GM12878 (cell line): ENCODE measurements at regions not wholly inside any gene's neighbourhood (a gene's known extent, or its start where the extent isn't known, plus 50 kb on each side); places are given as distances from the start of the nearest gene placed in this dataset.

ENCODE experiments used
- ATAC-seq: fragments of 200-7000 bp; cut with Tn5 transposase; 3 replicates; pipeline ENCODE4 v1.9.1; 2020; ENCODE audit warnings: mild to moderate bottlenecking, moderate library complexity
- BruUV-seq: library from RNA; stranded (reverse); fragments of 400-500 nt; replicated peaks from 2 replicates; lab custom pipeline; 2021; lab: Mats Ljungman, UMichigan
- CTCF ChIA-PET: fragments of 300-600 bp; sonication (Branson Sonifier 250); formaldehyde crosslinking; extraction: SDS; loops from one replicate; lab custom pipeline; 2021; ENCODE audit warnings: inconsistent platforms; lab: Yijun Ruan, JAX
- POLR2A ChIA-PET: fragments of 350-600 bp; formaldehyde crosslinking; extraction: SDS; loops from one replicate; lab custom pipeline; 2021; ENCODE audit warnings: inconsistent platforms; lab: Charles Lee
- RAD21 ChIA-PET: fragments of 300-600 bp; sonication (Branson Sonifier 250); formaldehyde crosslinking; loops from one replicate; lab custom pipeline; 2023; ENCODE audit warnings: antibody characterized with exemption; ENCODE audit not compliant: unreplicated experiment; lab: Charles Lee
- SMC1A ChIA-PET: fragments of 300-600 bp; sonication (Branson Sonifier 250); formaldehyde crosslinking; loops from one replicate; lab custom pipeline; 2023; ENCODE audit not compliant: unreplicated experiment, uncharacterized antibody; lab: Charles Lee
- DNase-seq: peaks from one replicate; pipeline ENCODE4 v3.0.0-alpha.2; 2011; ENCODE audit warnings: low read depth, low spot score
- FAIRE-seq: peaks from 3 replicates; lab custom pipeline; 2011; peaks lifted over from hg19 to GRCh38; lab: Jason Lieb, UNC
- H2AFZ ChIP-seq: 2 replicates; pipeline ENCODE4 v1.6.0; 2011; ENCODE audit warnings: low read depth, low read length, control low read depth; ENCODE audit not compliant: control insufficient read depth
- H3K27ac ChIP-seq: 2 replicates; pipeline ENCODE4 v1.5.1; 2011; ENCODE audit warnings: control low read depth; ENCODE audit not compliant: control insufficient read depth, insufficient read depth
- H3K27me3 ChIP-seq, 2 experiments: replicated peaks in 1 of 2; 2 replicates each; pipeline versions ENCODE4 v1.6.0 to v1.6.1; 2011; ENCODE audit warnings: low read length in 1 of 2; ENCODE audit not compliant: control insufficient read depth in 2 of 2, insufficient read depth in 2 of 2
- H3K36me3 ChIP-seq, 2 experiments: 2 replicates each; pipeline ENCODE4 v1.5.1; 2011; ENCODE audit warnings: low read length in 1 of 2; ENCODE audit not compliant: control insufficient read depth in 2 of 2, insufficient read depth in 2 of 2
- H3K4me1 ChIP-seq: 2 replicates; pipeline ENCODE4 v1.6.1; 2011; ENCODE audit warnings: mild to moderate bottlenecking, low read length, moderate library complexity, mixed read lengths; ENCODE audit not compliant: control insufficient read depth, insufficient read depth
- H3K4me2 ChIP-seq: 2 replicates; pipeline ENCODE4 v1.6.0; 2011; ENCODE audit warnings: control low read depth; ENCODE audit not compliant: control insufficient read depth, insufficient read depth
- H3K4me3 ChIP-seq: fragments of 200-600 bp; sonication (generic); 2 replicates; pipeline ENCODE4 v1.5.1; 2016
- H3K79me2 ChIP-seq: 2 replicates; pipeline ENCODE4 v1.6.0; 2011; ENCODE audit warnings: low read length; ENCODE audit not compliant: control insufficient read depth, insufficient read depth
- H3K9ac ChIP-seq: 2 replicates; pipeline ENCODE4 v1.8.0; 2011; ENCODE audit warnings: low read length, control low read depth, mixed read lengths; ENCODE audit not compliant: control insufficient read depth, insufficient read depth
- H3K9me3 ChIP-seq: replicated peaks from 3 replicates; pipeline ENCODE4 v1.5.1; 2011; ENCODE audit warnings: mild to moderate bottlenecking, low read length; ENCODE audit not compliant: control insufficient read depth, insufficient read depth
- H4K20me1 ChIP-seq: 2 replicates; pipeline ENCODE4 v1.6.0; 2011; ENCODE audit not compliant: control insufficient read depth, insufficient read depth
- FOXK2 ChIP-seq: fragments of 450-650 bp; IDR thresholded peaks from 2 replicates; pipeline ENCODE4 v1.6.1; 2017; ENCODE audit warnings: mild to moderate bottlenecking, moderate library complexity
- GABPA ChIP-seq: IDR thresholded peaks from 2 replicates; pipeline ENCODE4 v1.6.1; 2014; ENCODE audit warnings: antibody characterized with exemption, low read depth, mild to moderate bottlenecking, inconsistent platforms
- HCFC1 ChIP-seq: fragments of 150-350 bp; IDR thresholded peaks from 2 replicates; pipeline ENCODE4 v1.6.1; 2014; ENCODE audit warnings: low read length
- IKZF2 ChIP-seq, 2 experiments: fragments of 450-650 bp; IDR thresholded peaks; 2 replicates each; pipeline ENCODE4 v1.6.1; 2017; ENCODE audit warnings: mild to moderate bottlenecking in 2 of 2, moderate library complexity in 2 of 2
- MEF2A ChIP-seq: IDR thresholded peaks from 2 replicates; pipeline ENCODE4 v1.6.1; 2011; ENCODE audit warnings: low read depth, mild to moderate bottlenecking, low read length, moderate library complexity; ENCODE audit not compliant: insufficient read depth
- MXI1 ChIP-seq: fragments of 150-350 bp; IDR thresholded peaks from 2 replicates; pipeline ENCODE4 v1.6.1; 2011; ENCODE audit warnings: low read depth, mild to moderate bottlenecking, inconsistent platforms, low read length, improper control_type of control experiment
- PML ChIP-seq: IDR thresholded peaks from 2 replicates; pipeline ENCODE4 v1.6.1; 2012; ENCODE audit warnings: low read length, inconsistent platforms
- POLR2A ChIP-seq: IDR thresholded peaks from 2 replicates; pipeline ENCODE4 v1.6.1; 2011; ENCODE audit warnings: low read depth, mild to moderate bottlenecking, low read length
- POLR2AphosphoS2 ChIP-seq: IDR thresholded peaks from 2 replicates; pipeline ENCODE4 v1.6.1; 2011; ENCODE audit warnings: low read depth, mild to moderate bottlenecking, low read length, improper control_type of control experiment, moderate library complexity
- RAD21 ChIP-seq: IDR thresholded peaks from 2 replicates; pipeline ENCODE4 v1.6.1; 2011; ENCODE audit warnings: mild to moderate bottlenecking, low read depth, low read length, moderate library complexity; ENCODE audit not compliant: insufficient read depth
- RFX5 ChIP-seq: IDR thresholded peaks from 2 replicates; pipeline ENCODE4 v1.6.1; 2011; ENCODE audit warnings: low read depth, low read length, improper control_type of control experiment
- STAT1 ChIP-seq: fragments of 450-650 bp; conservative IDR thresholded peaks from 2 replicates; pipeline ENCODE4 v1.6.1; 2014; ENCODE audit warnings: antibody characterized with exemption, mild to moderate bottlenecking
- SUPT20H ChIP-seq: IDR thresholded peaks from 2 replicates; pipeline ENCODE4 v1.6.1; 2011; ENCODE audit warnings: low read depth, mild to moderate bottlenecking, low read length, moderate library complexity, borderline replicate concordance; ENCODE audit not compliant: control insufficient read depth
- YBX1 ChIP-seq: fragments of 450-650 bp; IDR thresholded peaks from 2 replicates; pipeline ENCODE4 v1.6.1; 2016; ENCODE audit warnings: antibody characterized with exemption
- ZBED1 ChIP-seq: IDR thresholded peaks from 2 replicates; pipeline ENCODE4 v1.6.1; 2016; ENCODE audit warnings: borderline replicate concordance
- ZZZ3 ChIP-seq: IDR thresholded peaks from 2 replicates; pipeline ENCODE4 v1.6.1; 2011; ENCODE audit warnings: low read depth; ENCODE audit not compliant: control insufficient read depth, insufficient read length
- WGBS: methylation state at CpG from one replicate; pipeline ENCODE4 v1.1.6; 2016; ENCODE audit warnings: low lambda C conversion rate; ENCODE audit not compliant: insufficient replicate concordance, insufficient coverage; ENCODE audit errors: missing lambda C conversion rate; 5-methylcytosine and 5-hydroxymethylcytosine counted together
- in situ Hi-C: fragments of 300-500 bp; cut with MboI; formaldehyde crosslinking; loops from 9 replicates; pipeline ENCODE4 v1.14.3; 2018; ENCODE audit warnings: mixed read lengths
- intact Hi-C: fragments of 100-400 bp; cut with micrococcal nuclease; formaldehyde crosslinking; loops from one replicate; pipeline ENCODE4 v1.14.2; 2022; ENCODE audit not compliant: unreplicated experiment
- TF ChIP-seq, protein P1 (sequence below): IDR thresholded peaks from 2 replicates; pipeline ENCODE4 v1.6.1; 2012; ENCODE audit warnings: low read depth, low read length, improper control_type of control experiment
- TF ChIP-seq, protein P2 (sequence below): IDR thresholded peaks from 2 replicates; pipeline ENCODE4 v1.6.1; 2011; ENCODE audit warnings: low read depth, mild to moderate bottlenecking, low read length, moderate library complexity, borderline replicate concordance; ENCODE audit errors: extremely low read depth

DNA sequence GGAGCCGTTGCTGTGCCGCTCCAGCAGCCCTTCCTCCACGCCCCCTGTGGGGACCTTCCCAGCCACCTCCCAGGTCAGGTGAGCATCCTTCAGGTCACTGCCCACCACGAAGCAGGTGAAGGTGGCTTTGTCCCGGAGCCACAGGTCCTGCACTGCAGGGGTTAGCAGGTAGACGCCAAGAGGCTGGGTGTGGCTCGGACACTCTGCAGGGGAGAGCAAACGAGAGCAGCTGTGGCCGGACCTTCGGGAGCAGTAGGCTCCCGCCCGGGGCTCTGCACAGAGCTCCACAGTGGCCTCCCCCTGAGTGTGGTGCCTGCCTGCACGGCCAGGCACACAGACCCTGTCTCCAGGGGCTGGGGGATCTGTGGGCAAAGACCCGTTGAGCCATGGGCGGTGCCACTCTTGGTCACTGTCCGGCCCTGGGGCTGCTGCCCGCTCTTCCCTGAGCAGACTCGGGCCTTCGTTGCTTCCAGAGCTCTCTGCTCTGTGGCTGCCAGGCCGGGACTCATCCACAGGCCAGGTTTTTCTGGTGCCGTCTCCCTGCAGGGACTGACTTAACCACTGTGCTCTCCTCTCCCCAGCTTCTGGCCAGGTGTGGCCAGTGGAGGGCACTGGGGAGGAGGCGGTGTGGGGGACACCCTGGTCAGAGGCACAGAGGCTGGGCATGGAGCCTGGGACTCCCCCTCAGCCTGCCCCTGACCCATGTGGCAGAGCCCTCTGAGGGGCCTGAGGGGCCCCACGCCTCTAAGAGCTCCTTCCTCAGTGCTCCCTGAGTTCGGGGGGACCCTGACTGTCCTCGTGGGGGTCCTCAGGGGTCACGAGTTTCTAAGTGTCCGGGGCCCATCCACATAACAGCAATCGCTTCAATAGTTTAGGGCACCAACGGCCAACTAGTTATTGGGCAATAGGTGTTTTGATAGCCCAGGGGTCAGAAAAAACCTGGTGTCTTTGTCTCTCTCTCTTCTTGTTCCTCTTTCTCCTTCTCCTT, 314.9 kb downstream of the TMEM121 start:
- in situ Hi-C loops, result no loop called here
- no peaks in the 10 kb centered on the region for H4K20me1 ChIP-seq
- no peak; the same call in 2 of the 3 replicates for ATAC-seq

GRCh38 chr14:105842105-105842504, 315.7 kb downstream of the TMEM121 start:
- Histone ChIP-seq H3K36me3 (peaks cover 0 to 31% of the 10 kb centered on the region in 2 experiments; a peak in 2 of 4 replicates), H3K9ac (no peak overlapping the region), H3K4me3 (no peak overlapping the region), H3K27ac (no peak overlapping the region), H2AFZ (no peak overlapping the region), H3K27me3 (no peaks in the 10 kb centered on the region), H3K4me2 (no peak overlapping the region), H3K4me1 (no peaks in the 10 kb centered on the region), H3K9me3 (no peaks in the 10 kb centered on the region), H4K20me1 (no peaks in the 10 kb centered on the region), H3K79me2 (no peaks in the 10 kb centered on the region)
- FAIRE-seq (no peak), ATAC-seq (no peak), DNase-seq (no peak)
- RAD21 ChIA-PET, result interaction anchor here (0.9 kb wide), 1 partner anchor 428 kb away, joined by 3 read pairs; no protein-coding TSS in a partner anchor
- POLR2A ChIA-PET, result interaction anchor here (1.5 kb wide), 1 partner anchor 9 kb away, joined by 6 read pairs; no protein-coding TSS in a partner anchor
- intact Hi-C loops, result no loop called here
- SMC1A ChIA-PET, result interaction anchor here (0.9 kb wide), 1 partner anchor 32 kb away, joined by 4 read pairs; no protein-coding TSS in a partner anchor
- no CpG with 5 or more reads among the region's 4 CpGs for WGBS
- no TSS peak for BruUV-seq
- in situ Hi-C loops, result no loop called here
- CTCF ChIA-PET, result no interaction called here
- TF ChIP-seq POLR2A (no peak), YBX1 (no peak), GABPA (no peak), FOXK2 (no peak), POLR2AphosphoS2 (no peak), HCFC1 (no peak), RFX5 (no peak), ZZZ3 (no peak), SUPT20H (no peak), MEF2A (no peak), IKZF2 (IDR thresholded peaks at IDR 0.05) (no peak), MXI1 (no peak), ZBED1 (no peak), RAD21 (no peak), STAT1 (no peak)
- TF ChIP-seq, protein P1, sequence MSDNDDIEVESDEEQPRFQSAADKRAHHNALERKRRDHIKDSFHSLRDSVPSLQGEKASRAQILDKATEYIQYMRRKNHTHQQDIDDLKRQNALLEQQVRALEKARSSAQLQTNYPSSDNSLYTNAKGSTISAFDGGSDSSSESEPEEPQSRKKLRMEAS, result no peak

More for the DNA sequence above, 314.9 kb downstream of the TMEM121 start:
- DNase-seq (no peak), FAIRE-seq (no peak)
- Histone ChIP-seq H3K27ac (no peak overlapping the region), H3K36me3 (peaks cover 0 to 31% of the 10 kb centered on the region in 2 experiments; a peak in 2 of 4 replicates), H3K4me3 (no peak overlapping the region), H3K9ac (no peak overlapping the region), H3K4me2 (no peak overlapping the region), H3K9me3 (no peaks in the 10 kb centered on the region), H3K4me1 (no peaks in the 10 kb centered on the region), H3K27me3 (no peaks in the 10 kb centered on the region), H3K79me2 (no peaks in the 10 kb centered on the region), H2AFZ (no peak overlapping the region)
- POLR2A ChIA-PET, result interaction anchor here (1.5 kb wide), 1 partner anchor 9 kb away, joined by 6 read pairs; no protein-coding TSS in a partner anchor
- SMC1A ChIA-PET, result no interaction called here
- CTCF ChIA-PET, result no interaction called here
- WGBS, result no CpG with 5 or more reads among the region's 29 CpGs
- TF ChIP-seq, protein P2, sequence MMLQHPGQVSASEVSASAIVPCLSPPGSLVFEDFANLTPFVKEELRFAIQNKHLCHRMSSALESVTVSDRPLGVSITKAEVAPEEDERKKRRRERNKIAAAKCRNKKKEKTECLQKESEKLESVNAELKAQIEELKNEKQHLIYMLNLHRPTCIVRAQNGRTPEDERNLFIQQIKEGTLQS, result no peak
- TF ChIP-seq POLR2A, result 0 out of 2 replicates have a peak, but pooled peaks have one; percentile 14
- no peak for TF ChIP-seq PML
- intact Hi-C loops, result no loop called here
- RAD21 ChIA-PET, result no interaction called here
- TSS peak; percentile 44 for BruUV-seq
